ENCODE measurements at regions not wholly inside any gene's neighbourhood (a gene's known extent, or its start where the extent isn't known, plus 50 kb on each side); places are given as distances from the start of the nearest gene placed in this dataset.

DNA sequence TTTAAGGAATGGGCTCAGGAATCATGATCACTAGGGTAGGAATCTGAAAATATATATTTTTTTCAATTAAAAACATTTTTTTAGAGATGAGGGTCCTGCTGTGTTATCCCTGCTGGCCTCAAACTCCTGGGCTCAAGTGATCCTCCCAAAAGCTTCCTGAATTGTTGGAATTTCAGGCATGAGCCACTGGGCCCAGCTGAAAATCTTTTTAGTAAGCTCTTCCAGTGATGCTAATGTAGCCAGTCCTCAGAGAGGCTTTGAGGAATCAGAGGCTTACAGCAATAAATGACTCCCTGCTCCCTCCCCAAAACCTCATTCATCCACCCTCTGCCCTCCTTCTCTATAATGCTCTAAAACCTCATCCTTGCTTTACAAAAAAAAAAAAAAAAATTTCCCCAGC is 129.5 kb downstream of the ZIC3 start:
- Mint-ChIP-seq H3K4me3 (no peak overlapping the region), H3K4me1 (ENCODE audit: low read depth) (no peaks in the 10 kb centered on the region), H3K9me3 (peaks cover 8% of the 10 kb centered on the region; the same call in 1 of the 2 replicates), H3K36me3 (ENCODE audit: low read depth) (no peaks in the 10 kb centered on the region), H3K27me3 (ENCODE audit: insufficient read depth) (no peaks in the 10 kb centered on the region), H3K27ac (no peak overlapping the region)
- TF ChIP-seq, protein P1, sequence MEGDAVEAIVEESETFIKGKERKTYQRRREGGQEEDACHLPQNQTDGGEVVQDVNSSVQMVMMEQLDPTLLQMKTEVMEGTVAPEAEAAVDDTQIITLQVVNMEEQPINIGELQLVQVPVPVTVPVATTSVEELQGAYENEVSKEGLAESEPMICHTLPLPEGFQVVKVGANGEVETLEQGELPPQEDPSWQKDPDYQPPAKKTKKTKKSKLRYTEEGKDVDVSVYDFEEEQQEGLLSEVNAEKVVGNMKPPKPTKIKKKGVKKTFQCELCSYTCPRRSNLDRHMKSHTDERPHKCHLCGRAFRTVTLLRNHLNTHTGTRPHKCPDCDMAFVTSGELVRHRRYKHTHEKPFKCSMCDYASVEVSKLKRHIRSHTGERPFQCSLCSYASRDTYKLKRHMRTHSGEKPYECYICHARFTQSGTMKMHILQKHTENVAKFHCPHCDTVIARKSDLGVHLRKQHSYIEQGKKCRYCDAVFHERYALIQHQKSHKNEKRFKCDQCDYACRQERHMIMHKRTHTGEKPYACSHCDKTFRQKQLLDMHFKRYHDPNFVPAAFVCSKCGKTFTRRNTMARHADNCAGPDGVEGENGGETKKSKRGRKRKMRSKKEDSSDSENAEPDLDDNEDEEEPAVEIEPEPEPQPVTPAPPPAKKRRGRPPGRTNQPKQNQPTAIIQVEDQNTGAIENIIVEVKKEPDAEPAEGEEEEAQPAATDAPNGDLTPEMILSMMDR (IDR thresholded peaks at IDR 0.05): no peak
- DNase-seq: no peak

DNA sequence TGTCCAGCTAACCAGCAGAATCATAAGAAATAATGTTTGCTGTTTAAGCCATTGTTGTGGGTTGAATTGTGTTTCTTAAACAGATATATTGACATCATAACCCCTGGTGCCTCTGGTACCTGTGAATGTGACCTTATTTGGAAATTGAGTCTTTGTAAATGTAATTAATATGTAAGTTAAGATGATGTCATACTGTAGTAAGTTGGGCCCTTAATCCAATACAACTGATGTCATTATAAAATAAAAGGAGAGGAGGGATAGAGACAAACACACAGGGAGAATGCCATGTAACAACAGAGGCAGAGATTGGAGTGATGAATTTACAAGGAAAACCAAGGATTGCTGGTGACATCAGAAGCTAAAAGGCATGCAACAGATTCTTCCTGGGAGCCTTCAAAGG is 141.4 kb downstream of the ZIC3 start:
- H3K4me3 Mint-ChIP-seq: no peak overlapping the region
- TF ChIP-seq, protein P1 (IDR thresholded peaks at IDR 0.05): no peak
- H3K4me1 Mint-ChIP-seq (ENCODE audit: low read depth): no peaks in the 10 kb centered on the region
- no peaks in the 10 kb centered on the region; the same call in 1 of the 2 replicates for H3K27me3 Mint-ChIP-seq (ENCODE audit: insufficient read depth)
- DNase-seq: no peak
- no peak overlapping the region for H3K27ac Mint-ChIP-seq
- no peaks in the 10 kb centered on the region for H3K9me3 Mint-ChIP-seq
- H3K36me3 Mint-ChIP-seq (ENCODE audit: low read depth): no peaks in the 10 kb centered on the region

DNA sequence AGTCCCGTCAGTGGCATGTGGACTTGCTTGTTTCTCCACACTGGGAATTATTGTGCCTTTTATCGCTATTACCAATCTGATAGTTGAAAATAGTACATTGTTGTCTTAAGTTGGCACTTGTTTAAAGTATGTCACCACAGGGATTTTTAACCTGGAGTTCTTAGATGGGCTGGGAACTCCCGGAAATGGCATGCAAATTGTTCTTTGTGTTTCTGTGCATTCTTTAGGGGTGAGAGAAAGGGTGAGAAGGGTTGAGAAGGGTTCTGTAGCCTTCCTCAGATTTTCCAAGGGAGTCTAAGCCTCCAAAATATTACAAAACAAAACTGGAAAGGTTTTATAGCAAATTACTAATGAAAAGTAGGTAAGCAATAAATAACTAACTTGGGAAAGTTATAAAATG is 176.9 kb downstream of the ZIC3 start:
- Mint-ChIP-seq H3K4me3 (no peak overlapping the region), H3K27ac (no peak overlapping the region), H3K36me3 (ENCODE audit: low read depth) (no peaks in the 10 kb centered on the region), H3K27me3 (ENCODE audit: insufficient read depth) (peaks cover 2% of the 10 kb centered on the region; the same call in 1 of the 2 replicates), H3K9me3 (peaks cover 14% of the 10 kb centered on the region), H3K4me1 (ENCODE audit: low read depth) (no peaks in the 10 kb centered on the region)
- TF ChIP-seq, protein P1 (IDR thresholded peaks at IDR 0.05): no peak
- DNase-seq: no peak

DNA sequence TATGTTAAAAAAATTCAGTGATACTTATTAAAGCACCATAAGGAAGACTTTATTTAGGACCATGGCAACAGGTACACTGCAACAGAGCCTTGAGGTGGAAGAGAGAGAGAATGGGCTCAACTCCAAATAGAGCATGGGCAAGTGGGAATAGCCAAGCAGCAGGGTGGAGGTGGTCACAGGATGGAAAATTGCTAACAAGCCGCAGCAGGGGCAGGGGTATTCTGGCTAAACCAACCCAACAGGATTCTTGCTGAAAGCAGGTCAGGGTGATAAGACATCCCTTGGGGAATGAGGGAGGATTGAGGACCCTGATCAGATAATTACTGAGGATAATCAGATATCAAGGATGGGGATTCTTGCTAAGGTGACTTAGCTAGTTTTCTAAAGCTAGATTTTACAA is 177.5 kb downstream of the ZIC3 start:
- Mint-ChIP-seq H3K36me3 (ENCODE audit: low read depth) (no peaks in the 10 kb centered on the region), H3K9me3 (peaks cover 14% of the 10 kb centered on the region), H3K27me3 (ENCODE audit: insufficient read depth) (peaks cover 2% of the 10 kb centered on the region; the same call in 1 of the 2 replicates), H3K4me1 (ENCODE audit: low read depth) (no peaks in the 10 kb centered on the region), H3K27ac (no peak overlapping the region), H3K4me3 (no peak overlapping the region)
- no peak for DNase-seq
- TF ChIP-seq, protein P1 (IDR thresholded peaks at IDR 0.05): no peak

DNA sequence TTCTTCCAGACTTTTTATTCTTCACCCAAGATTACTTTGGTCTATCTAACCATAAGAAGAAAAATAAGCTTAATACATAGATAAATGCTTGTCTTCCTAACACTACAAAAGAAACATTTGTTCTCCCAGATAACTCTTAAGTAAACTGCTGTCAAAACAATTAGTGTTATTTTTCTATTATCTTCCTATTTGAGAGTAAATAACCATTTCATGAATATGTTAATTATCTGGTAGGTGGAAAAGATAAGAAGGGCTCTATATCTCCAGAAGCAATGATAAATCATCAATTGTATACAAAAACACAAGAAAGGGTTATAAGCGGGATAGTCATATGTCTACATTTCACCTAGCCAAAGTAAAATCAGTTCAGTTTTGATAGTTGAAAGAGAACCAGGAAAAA is 180.4 kb downstream of the ZIC3 start:
- Mint-ChIP-seq H3K4me1 (ENCODE audit: low read depth) (no peaks in the 10 kb centered on the region), H3K27me3 (ENCODE audit: insufficient read depth) (peaks cover 2% of the 10 kb centered on the region; the same call in 1 of the 2 replicates), H3K4me3 (no peak overlapping the region), H3K36me3 (ENCODE audit: low read depth) (no peaks in the 10 kb centered on the region), H3K27ac (no peak overlapping the region), H3K9me3 (peaks cover 8% of the 10 kb centered on the region)
- TF ChIP-seq, protein P1 (IDR thresholded peaks at IDR 0.05): no peak
- DNase-seq: no peak

Data from HFFc6 (cell line).